HepG2 (cell line): ENCODE measurements at regions not wholly inside any gene's neighbourhood (a gene's known extent, or its start where the extent isn't known, plus 50 kb on each side); places are given as distances from the start of the nearest gene placed in this dataset.

Source experiments
- ATAC-seq: fragments of 200-7000 bp; cut with Tn5 transposase; 3 replicates; pipeline ENCODE4 v1.9.1; 2020; ENCODE audit warnings: mild to moderate bottlenecking, moderate library complexity
- BruUV-seq: library from RNA; stranded (reverse); fragments of 400-500 nt; replicated peaks from 2 replicates; lab custom pipeline; 2021; lab: Mats Ljungman, UMichigan
- CTCF ChIA-PET: fragments of 300-600 bp; formaldehyde crosslinking; extraction: SDS; loops from one replicate; lab custom pipeline; 2021; ENCODE audit warnings: low total read pairs, inconsistent platforms, low intra/inter-chr PET ratio; lab: Yijun Ruan, JAX
- POLR2A ChIA-PET: fragments of 350-600 bp; sonication (Branson Sonifier 250); formaldehyde crosslinking; loops from one replicate; lab custom pipeline; 2020; ENCODE audit warnings: antibody characterized with exemption, inconsistent platforms; lab: Yijun Ruan, JAX
- DNase-seq: peaks from one replicate; pipeline ENCODE4 v3.0.0-alpha.2; 2015; ENCODE audit warnings: low spot score
- FAIRE-seq: peaks from 3 replicates; lab custom pipeline; 2011; peaks lifted over from hg19 to GRCh38; lab: Jason Lieb, UNC
- H2AFZ ChIP-seq: one replicate; pipeline ENCODE4 v1.6.1; 2011; ENCODE audit warnings: low read length, inconsistent platforms
- H3K27ac ChIP-seq: fragments of 300-600 bp; 3 replicates; pipeline ENCODE4 v1.8.0; 2011; ENCODE audit warnings: mixed run types, mild to moderate bottlenecking, mixed read lengths, low read length, inconsistent platforms; ENCODE audit not compliant: insufficient read depth; ENCODE audit errors: extremely low read length
- H3K27me3 ChIP-seq, 2 experiments: fragments of 200-600 bp in 1 of 2; 2 replicates in 1 of 2; 3 replicates in 1 of 2; pipeline versions ENCODE4 v1.6.0 to v1.8.0; 2011; ENCODE audit warnings: low read length in 2 of 2, mild to moderate bottlenecking in 2 of 2, moderate library complexity in 2 of 2, inconsistent platforms in 1 of 2; ENCODE audit not compliant: insufficient read depth in 2 of 2, control insufficient read depth in 1 of 2
- H3K36me3 ChIP-seq, 2 experiments: fragments of 200-600 bp in 1 of 2; replicated peaks in 1 of 2; 2 replicates in 1 of 2; 3 replicates in 1 of 2; pipeline versions ENCODE4 v1.5.1 to v1.8.0; 2011; ENCODE audit warnings: low read length in 2 of 2, inconsistent platforms in 1 of 2; ENCODE audit not compliant: insufficient read depth in 2 of 2, control insufficient read depth in 1 of 2
- H3K4me1 ChIP-seq: 2 replicates; pipeline ENCODE4 v1.5.1; 2012; ENCODE audit warnings: low read length, inconsistent platforms; ENCODE audit not compliant: insufficient read depth
- H3K4me2 ChIP-seq: 2 replicates; pipeline ENCODE4 v1.6.0; 2011; ENCODE audit warnings: low read depth, low read length, inconsistent platforms
- H3K4me3 ChIP-seq, 3 experiments: fragments of 200-600 bp in 1 of 3; sonication (generic), shearing (Covaris generic) in 1 of 3; replicated peaks in 1 of 3; 2 replicates each; pipeline ENCODE4 v1.5.1; 2011 to 2016; ENCODE audit warnings: low read length in 3 of 3, inconsistent platforms in 2 of 3, low read depth in 2 of 3, mild to moderate bottlenecking in 2 of 3, control low read depth in 1 of 3, mixed read lengths in 1 of 3; ENCODE audit not compliant: insufficient read depth in 1 of 3
- H3K79me2 ChIP-seq: one replicate; pipeline ENCODE4 v1.6.1; 2011; ENCODE audit warnings: low read length, inconsistent platforms; ENCODE audit not compliant: insufficient read depth
- H3K9ac ChIP-seq: 2 replicates; pipeline ENCODE4 v1.6.0; 2011; ENCODE audit warnings: mild to moderate bottlenecking, low read depth, low read length, inconsistent platforms; ENCODE audit not compliant: insufficient read depth
- H3K9me3 ChIP-seq: 2 replicates; pipeline ENCODE4 v1.5.1; 2012; ENCODE audit warnings: mild to moderate bottlenecking, low read length
- H4K20me1 ChIP-seq: 2 replicates; pipeline ENCODE4 v1.6.0; 2011; ENCODE audit warnings: inconsistent platforms, mild to moderate bottlenecking, low read length, moderate library complexity; ENCODE audit not compliant: insufficient read depth
- ASH2L ChIP-seq: fragments of 300-600, 200-600 bp; sonication (generic); IDR thresholded peaks from 2 replicates; pipeline ENCODE4 v1.7.0; 2017; ENCODE audit warnings: low read depth, mild to moderate bottlenecking, moderate library complexity, mixed read lengths, low read length; ENCODE audit not compliant: insufficient read length
- ATF7 ChIP-seq, 2 experiments: fragments of 450-650 bp in 1 of 2; sonication (generic) in 1 of 2; formaldehyde crosslinking in 1 of 2; IDR thresholded peaks; 2 replicates each; pipeline versions ENCODE4 v1.4.0 to v1.6.1; 2016 to 2020; ENCODE audit warnings: antibody characterized with exemption in 1 of 2, mild to moderate bottlenecking in 1 of 2, missing genetic modification reagents in 1 of 2
- KDM3A ChIP-seq: IDR thresholded peaks from 2 replicates; pipeline ENCODE4 v1.6.1; 2018; ENCODE audit warnings: low read depth, missing compliant biosample characterization
- NFE2L2 ChIP-seq: fragments of 150-350 bp; IDR thresholded peaks from 2 replicates; pipeline ENCODE4 v1.6.1; 2014; ENCODE audit warnings: low read length
- WGBS: methylation state at CpG from one replicate; pipeline ENCODE4 v1.1.6; 2017; ENCODE audit warnings: low lambda C conversion rate; 5-methylcytosine and 5-hydroxymethylcytosine counted together
- in situ Hi-C: cut with HindIII; loops from 2 replicates; pipeline ENCODE4 v1.10.0; 2017; ENCODE audit warnings: low pct_unique_long_range_greater_than_20kb; ENCODE audit not compliant: extremely low pct_ligation_motif_present
- intact Hi-C: fragments of 100-400 bp; cut with micrococcal nuclease; formaldehyde crosslinking; loops from one replicate; pipeline ENCODE4 v1.10.0; 2022; ENCODE audit not compliant: unreplicated experiment
- TF ChIP-seq, protein P1 (sequence below): sonication (generic); formaldehyde crosslinking; IDR thresholded peaks from 2 replicates; pipeline ENCODE4 v1.4.0; 2020; ENCODE audit warnings: mild to moderate bottlenecking, missing genetic modification reagents

GRCh38 chr11:130729193-130729592 lies 187.1 kb downstream of the SNX19 start:
- FAIRE-seq (no peak), ATAC-seq (no peak), DNase-seq (no peak)
- Histone ChIP-seq H3K4me1 (no peaks in the 10 kb centered on the region), H3K36me3 (no peaks in the 10 kb centered on the region), H3K4me3 (no peak overlapping the region), H3K79me2 (no peaks in the 10 kb centered on the region), H3K9me3 (peaks cover 19% of the 10 kb centered on the region), H3K9ac (no peak overlapping the region), H3K27ac (no peak overlapping the region), H4K20me1 (0 out of 2 replicates have a peak, but pooled peaks cover 3% of the 10 kb centered on the region), H3K4me2 (no peak overlapping the region), H3K27me3 (peaks cover 1 to 9% of the 10 kb centered on the region in 2 experiments; a peak in 2 of 5 replicates), H2AFZ (no peak overlapping the region)
- no peak for TF ChIP-seq NFE2L2
- TF ChIP-seq KDM3A (CRISPR knock-in tag) = no peak
- TF ChIP-seq, protein P1, sequence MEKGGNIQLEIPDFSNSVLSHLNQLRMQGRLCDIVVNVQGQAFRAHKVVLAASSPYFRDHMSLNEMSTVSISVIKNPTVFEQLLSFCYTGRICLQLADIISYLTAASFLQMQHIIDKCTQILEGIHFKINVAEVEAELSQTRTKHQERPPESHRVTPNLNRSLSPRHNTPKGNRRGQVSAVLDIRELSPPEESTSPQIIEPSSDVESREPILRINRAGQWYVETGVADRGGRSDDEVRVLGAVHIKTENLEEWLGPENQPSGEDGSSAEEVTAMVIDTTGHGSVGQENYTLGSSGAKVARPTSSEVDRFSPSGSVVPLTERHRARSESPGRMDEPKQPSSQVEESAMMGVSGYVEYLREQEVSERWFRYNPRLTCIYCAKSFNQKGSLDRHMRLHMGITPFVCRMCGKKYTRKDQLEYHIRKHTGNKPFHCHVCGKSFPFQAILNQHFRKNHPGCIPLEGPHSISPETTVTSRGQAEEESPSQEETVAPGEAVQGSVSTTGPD (CRISPR knock-in tag) = no peak
- intact Hi-C loops (no loop called here), in situ Hi-C loops (no loop called here)
- CTCF ChIA-PET = no interaction called here
- POLR2A ChIA-PET = no interaction called here
- no TSS peak for BruUV-seq

- POLR2A ChIA-PET = no interaction called here
- H3K9ac ChIP-seq = no peak overlapping the region
- CTCF ChIA-PET = no interaction called here
- H4K20me1 ChIP-seq = 0 out of 2 replicates have a peak, but pooled peaks cover 3% of the 10 kb centered on the region
- H3K79me2 ChIP-seq = no peaks in the 10 kb centered on the region
- H3K36me3 ChIP-seq = no peaks in the 10 kb centered on the region
- no peak overlapping the region for H3K4me2 ChIP-seq
- intact Hi-C loops (no loop called here), in situ Hi-C loops (no loop called here)
- no TSS peak for BruUV-seq
- H2AFZ ChIP-seq = no peak overlapping the region
- H3K27ac ChIP-seq = no peak overlapping the region
- H3K27me3 ChIP-seq = peaks cover 0 to 7% of the 10 kb centered on the region in 2 experiments; a peak in 2 of 5 replicates
- no peak overlapping the region for H3K4me3 ChIP-seq
- ATAC-seq (no peak), DNase-seq (no peak), FAIRE-seq (no peak)
- peaks cover 24% of the 10 kb centered on the region for H3K9me3 ChIP-seq
- H3K4me1 ChIP-seq = no peaks in the 10 kb centered on the region
- TF ChIP-seq ATF7 (IDR thresholded peaks at IDR 0.05) (peak; percentile 68), ATF7 (CRISPR knock-in tag; IDR thresholded peaks at IDR 0.05) (no peak), ASH2L (no peak)
- 3% methylated on average over 4 of the region's 4 CpGs for WGBS
These were observed 186.5 kb downstream of the SNX19 start for GRCh38 chr11:130729678-130730300.
